G401.6 (cell line): ENCODE measurements at regions not wholly inside any gene's neighbourhood (a gene's known extent, or its start where the extent isn't known, plus 50 kb on each side); places are given as distances from the start of the nearest gene placed in this dataset.

Experiments
- FAIRE-seq: peaks from 2 replicates; lab custom pipeline; 2012; peaks lifted over from hg19 to GRCh38; lab: Jason Lieb, UNC

DNA sequence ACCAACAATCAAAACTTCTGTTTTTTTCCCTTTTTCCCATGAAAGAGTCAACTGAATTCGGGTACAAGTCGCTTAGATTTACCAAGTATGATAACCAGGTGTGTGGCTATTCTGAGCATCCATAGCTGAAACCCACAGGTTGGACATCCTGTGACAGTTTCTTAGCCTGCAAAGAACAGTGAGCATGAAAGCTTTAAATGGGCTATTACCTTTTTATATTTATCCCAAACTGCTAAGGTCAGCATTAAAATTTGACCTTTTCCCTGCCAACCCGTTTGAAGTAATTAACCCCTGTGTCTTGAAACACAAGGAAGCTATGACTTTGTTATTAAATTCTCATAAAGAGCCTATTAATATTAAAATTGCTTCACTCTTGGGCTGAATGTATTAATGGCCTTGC, 1065.0 kb upstream of the RBFOX1 start:
- no peak for FAIRE-seq

DNA sequence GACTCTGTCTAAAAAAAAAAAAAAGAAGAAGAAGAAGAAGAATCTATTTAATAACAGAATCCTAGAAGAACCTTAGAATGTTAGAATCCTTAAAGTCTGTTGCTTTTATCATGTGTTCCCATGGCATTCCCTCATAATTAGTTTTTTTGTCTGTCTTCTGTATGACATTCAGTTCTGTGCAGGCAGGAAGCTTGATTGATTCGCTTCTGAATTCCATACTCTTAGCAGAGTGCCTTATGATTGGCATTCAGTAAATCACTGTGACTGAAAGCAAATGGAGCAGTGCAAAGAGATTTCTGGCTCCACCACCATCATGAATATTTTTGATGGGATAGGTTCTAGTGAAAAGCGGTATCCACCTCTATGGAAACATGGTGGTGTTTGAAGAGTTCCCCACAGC, 1065.9 kb upstream of the RBFOX1 start:
- no peak for FAIRE-seq

DNA sequence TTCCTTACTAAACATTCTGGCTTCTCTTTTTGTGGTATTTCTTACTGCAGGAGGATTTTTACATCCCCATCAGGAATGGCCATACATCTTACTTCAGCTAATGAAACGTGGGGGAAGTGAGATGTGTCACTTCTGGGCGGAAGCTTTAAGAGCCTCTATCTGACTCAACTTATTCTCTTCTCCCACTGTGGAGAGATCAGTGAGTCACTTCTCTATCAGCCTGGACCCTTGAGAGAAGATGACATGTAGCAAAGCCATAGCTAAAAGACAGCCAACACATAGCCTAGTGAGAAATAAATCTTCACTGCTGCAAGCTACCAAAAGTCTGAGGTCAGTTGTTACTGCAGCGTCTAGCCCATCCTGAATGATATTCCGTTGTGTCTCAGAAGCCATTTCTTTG, 1066.7 kb upstream of the RBFOX1 start:
- FAIRE-seq: no peak

DNA sequence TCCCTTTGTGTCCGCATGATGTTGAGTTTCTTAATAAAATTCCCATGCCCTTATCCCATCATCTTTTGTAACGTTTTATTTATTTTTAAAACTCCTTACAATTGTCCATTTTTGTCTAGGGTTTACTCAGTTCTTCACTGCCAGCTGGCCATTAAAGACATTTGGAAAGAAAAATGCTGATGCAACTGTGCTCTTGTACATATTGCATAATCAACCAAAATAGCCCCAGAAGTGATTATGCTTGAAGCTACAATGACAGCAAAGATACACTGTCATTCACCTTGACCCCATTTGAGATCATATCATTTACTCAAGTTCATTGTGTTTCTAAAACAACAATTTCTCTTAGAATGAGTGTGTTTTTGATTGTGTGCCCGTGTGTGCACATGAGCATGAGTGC, 1074.6 kb upstream of the RBFOX1 start:
- FAIRE-seq: no peak

DNA sequence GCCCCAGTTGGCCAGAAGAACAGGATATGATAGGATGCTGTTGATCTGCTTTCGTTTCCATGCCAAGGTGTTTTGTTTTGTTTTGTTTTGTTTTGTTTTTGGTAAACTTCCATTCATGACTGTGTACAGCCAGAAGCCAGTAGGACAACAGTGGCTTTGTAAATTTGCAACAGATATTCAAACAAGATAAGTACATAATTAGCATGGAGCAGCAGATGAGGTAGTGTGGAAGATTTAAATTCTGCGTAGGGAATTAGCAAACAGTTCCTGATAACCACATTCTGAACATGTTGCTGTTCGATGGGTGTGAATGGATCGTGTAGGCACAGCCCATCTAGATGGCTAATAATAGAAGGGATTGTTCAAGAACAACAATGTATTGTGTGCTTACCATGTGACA, 1080.1 kb upstream of the RBFOX1 start:
- FAIRE-seq: no peak

DNA sequence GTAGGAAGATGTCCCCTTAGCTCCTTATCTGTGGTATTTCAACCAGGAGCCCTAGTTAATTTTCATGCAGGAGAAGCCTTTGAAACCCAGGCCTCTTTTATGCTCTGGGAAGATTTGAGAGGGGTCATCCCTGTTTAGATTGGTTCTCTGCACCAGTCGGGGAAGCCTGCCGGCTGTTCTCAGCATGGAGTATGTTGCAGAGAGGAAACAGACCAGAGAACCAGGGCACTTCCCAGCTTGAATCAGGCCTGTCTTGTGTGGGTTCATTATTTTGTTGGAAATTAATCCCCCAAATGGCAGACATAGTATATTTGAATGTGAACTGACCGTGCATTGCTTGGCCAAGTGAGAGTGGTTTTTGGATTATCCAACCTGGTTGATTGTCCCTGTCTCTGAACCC, 1082.1 kb upstream of the RBFOX1 start:
- FAIRE-seq: no peak

DNA sequence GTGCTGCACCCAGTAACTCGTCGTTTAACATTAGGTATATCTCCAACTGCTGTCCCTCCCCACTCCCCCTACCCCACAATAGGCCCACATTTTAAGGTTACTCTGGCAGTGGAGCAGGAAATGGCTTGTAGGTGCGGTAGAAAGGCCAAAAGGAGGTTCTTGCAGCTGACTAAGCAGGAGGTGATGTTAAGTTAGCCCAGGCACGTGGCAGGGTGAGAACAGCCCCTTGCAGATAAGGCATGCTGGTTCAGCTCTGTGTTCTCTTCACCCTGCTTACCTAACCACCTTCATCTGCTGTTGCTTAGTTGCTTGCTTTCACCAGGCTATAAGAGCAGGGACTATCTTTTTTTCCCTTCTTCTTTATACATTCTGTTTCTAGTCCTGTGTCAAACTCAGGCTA, 1082.8 kb upstream of the RBFOX1 start:
- FAIRE-seq: no peak

DNA sequence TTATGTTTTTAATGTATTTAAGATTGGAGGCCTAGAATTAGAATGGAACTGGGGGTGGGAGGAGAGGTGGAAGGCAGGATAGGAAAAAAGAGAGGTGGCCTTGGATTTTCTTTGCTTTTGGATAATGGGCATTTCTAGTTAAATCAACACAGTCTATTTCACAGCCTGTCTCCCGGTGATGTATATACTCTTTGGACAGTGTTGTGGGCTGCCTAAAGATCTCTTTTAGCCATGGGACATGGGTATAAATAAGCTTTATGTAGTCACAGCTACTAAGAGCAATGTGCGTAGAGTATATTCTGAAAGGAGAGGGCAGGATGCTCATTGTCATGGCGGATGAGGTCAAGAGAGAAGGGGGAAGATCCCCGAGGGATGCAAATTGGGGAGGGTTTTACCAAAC, 1084.4 kb upstream of the RBFOX1 start:
- FAIRE-seq: no peak

DNA sequence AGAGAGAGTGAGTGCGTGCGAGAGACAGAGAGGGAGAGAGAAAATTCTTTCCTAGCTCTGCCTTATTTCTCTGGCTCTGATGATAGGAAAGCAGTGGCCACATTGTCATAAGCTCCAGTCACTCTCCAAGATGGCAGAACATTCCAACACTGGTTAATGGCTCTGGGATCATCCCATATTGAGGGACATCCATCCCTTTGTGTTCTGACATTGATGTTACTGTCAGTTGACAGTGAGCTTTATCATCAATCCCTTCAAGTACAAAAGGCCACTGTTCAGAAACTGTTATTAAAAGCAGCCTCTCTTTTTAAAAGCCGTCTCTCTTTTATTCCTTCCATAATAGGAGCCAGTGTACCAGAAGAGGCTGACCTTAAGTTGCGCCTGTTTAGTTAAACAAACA, 1084.9 kb upstream of the RBFOX1 start:
- no peak for FAIRE-seq

DNA sequence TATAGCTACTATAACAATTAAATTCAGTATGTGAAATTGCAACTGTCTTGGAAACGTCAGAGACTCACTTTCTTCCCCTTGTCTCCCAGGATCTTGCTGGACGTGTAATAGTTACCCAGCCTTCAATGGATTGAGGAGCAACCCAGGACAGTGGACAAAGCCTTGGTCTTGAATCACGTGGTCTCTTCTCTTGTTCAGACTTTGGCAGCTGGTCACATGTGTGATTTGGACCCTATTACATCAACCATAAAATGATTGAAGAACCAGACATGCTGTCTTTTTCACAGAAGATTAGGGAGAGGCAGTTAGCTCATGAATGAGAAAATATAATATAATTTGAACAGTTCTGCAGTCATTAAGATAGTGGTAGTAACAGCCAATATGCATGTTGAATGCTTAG, 1085.5 kb upstream of the RBFOX1 start:
- no peak for FAIRE-seq

DNA sequence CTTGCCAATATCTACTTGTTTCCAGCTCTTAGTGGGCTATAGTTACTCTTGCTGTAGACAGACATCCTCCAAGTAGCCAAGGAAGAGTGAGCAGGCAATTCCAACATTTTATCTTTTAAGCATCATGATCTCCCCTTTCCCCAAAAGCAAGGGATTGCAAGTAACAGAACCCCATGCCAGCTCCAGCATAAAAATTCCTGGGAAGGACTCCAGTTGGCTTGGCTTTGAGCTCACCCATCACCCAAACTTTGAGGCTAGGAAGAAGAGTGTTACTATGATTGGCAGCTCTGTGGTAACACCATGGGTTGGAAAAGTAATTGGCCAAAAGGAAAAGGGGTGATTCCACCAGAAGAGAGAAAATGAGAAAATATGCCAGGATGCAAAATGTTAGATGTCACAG, 1086.4 kb upstream of the RBFOX1 start:
- no peak for FAIRE-seq

DNA sequence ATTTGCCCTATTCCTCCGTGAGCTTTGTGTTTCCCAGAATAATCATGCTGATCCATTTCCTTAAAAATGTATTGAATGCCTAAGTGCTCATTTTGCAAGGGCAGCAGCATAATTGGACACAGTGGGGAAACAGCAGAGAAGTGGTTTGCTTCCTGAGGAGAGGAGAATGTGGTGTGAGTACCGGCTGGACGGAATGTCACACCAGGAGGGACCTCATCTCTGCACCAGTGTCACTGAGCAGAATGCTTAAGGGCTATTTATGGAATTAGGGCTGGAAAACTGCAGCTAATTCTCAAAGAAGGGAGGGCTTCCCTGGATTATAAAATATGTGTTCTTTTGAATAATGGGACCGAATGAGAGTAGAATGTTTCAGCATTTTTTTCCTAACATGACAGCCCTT, 1100.6 kb upstream of the RBFOX1 start:
- FAIRE-seq: no peak

DNA sequence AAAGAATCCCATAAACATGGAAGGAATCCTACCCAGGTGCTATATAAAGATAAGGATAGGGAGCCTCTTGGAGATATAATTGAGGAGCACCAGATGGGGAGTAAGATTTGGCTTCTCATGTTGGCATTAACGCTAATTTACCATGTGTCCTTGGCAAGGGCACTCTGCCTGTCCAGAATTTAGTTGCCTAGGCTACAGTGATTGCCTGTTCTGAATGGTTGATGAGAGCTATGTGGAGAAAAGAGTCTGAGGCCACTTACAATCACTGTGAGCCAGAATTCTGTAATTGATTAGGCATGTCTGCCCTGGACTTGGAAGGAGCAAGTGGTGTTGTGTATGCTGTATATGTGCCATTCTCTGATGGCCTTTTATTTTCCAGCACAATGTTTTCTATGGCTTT, 1101.2 kb upstream of the RBFOX1 start:
- no peak for FAIRE-seq

DNA sequence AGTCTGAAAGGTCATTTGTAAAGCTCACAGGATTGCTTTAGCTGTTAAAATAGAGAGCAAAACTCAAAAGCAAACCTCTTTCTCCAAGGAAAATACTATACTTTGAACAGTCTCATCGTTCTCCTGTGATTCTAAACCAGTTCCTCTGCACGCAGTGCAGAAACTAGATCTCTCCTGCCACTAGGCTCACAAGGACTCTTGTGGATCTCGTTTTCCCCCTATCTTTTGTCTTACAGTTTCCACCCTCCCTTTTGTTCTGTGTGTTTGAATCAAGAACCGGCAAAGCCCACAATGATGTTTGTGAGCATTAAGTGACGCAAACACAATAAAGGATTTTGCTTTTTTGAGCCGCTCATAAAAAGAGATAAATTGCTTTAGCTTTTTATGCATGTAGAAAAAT, 1103.5 kb upstream of the RBFOX1 start:
- no peak for FAIRE-seq

DNA sequence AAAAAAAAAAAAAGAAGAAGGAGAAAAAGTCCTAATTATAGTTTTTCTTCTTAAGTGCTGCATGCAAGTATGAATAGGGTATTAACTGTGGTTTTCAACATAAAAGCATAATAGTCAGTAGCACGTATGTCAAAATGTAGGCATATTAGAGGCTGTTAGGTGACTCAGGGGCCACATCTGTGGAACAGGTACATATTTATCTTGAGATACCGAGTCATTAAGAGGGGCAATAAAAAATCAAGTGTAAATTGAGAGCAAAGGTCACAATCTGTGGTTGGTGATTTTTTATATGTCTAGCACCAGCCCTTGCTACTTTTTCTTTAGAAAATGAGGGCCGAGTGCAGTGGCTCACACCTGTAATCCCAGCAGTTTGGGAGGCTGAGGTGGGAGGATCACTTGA, 1113.8 kb upstream of the RBFOX1 start:
- FAIRE-seq: no peak

DNA sequence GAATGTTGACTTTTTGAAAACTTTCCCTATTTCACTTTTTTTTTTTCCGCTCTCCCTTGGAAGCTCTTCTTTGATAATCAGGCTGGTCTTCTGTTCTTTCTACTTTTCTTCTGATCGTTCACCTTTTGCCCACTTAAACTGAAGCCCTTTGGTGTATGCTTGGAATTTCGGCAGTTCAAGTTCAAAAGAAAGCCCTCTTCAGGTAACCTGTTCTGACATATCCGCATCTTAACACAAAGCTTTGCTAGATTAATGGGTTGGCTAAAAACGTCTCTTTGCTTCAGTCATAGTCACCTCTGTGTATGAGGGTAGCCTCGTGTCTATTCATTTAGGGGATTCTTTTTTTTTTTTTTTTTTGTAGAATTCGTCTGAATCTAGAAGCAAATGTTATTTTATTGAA, 1115.8 kb upstream of the RBFOX1 start:
- no peak for FAIRE-seq

DNA sequence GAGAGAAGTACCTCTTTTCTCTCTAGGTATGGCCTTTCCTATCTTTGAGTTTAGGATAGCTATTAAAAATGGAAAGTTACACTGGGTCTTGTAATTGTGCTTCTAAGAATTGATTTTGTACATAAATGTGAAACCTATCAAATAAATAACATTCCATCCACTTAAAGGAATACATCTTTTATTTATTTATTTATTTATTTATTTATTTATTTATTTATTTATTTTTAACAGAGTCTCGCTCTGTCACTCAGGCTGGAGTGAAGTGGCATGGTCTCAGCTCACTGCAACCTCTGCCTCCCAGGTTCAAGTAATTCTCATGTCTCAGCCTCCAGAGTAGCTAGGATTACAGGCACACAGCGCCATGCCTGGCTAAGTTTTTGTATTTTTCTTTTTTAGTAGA, 1114.0 kb upstream of the EEF2KMT start:
- no peak for FAIRE-seq

DNA sequence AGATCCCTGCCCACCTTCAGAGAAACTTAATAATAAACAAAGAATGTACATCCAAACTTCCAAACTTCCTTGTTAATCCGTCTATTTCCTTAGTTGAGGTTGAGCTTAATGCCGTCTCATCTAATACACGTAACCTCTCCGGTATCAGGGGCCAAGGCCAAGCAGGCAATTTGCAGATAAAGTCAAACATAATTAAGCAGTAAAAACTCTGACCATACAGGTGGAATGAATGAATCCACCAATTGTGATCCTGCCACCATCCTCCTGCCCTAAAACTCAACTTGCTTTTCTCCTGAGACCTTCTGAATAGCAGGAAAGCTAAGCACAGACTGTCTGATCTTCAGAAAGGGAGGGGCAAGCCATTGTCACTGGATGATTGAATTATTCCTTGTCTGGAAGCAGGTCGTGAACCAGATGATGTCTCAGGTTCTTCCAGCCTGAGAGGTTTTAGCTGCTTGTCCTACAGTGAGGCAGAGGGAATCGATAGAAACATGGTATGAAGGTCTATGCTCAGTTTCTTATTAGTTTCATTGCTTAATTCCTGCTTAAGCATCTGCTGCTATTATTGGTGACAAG, 1111.8 kb upstream of the EEF2KMT start:
- no peak for FAIRE-seq

DNA sequence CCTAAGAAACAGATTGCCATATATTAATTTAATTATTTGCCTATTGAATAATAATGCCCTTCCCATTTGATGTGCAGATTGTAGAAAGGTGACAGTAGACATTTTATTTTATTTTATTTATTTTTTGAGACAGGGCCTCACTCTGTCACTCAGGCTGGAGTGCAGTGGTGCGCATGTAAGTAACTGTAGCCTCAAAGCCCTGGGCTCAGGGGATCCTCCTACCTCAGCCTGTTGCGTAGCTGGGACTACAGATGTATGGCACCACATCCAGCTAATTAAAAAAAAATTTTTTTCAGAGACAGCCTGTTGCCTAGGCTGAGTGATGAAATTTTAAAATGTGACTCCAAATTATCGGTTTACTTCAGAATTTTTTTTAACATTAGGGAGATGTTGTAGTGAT, 1110.0 kb upstream of the EEF2KMT start:
- no peak for FAIRE-seq

DNA sequence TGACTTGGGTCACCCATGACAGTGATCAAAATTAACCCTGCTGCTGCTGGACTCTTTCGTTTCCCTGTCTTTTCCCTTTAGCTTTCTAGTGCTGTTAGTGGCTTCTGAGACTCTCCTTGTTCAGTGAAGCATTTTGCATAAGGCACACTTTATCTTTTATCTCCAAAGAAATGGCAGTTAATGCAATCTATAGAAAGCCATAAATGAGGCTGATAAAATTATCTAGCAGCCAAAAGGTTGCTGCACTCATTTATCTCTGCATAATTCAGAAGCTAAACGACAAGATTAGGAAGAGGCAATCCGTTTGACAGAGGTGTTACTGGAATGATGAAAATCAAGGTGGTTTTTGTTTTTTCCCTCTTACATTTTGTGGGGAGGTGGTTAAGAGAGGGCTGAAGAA, 1109.5 kb upstream of the EEF2KMT start:
- no peak for FAIRE-seq

DNA sequence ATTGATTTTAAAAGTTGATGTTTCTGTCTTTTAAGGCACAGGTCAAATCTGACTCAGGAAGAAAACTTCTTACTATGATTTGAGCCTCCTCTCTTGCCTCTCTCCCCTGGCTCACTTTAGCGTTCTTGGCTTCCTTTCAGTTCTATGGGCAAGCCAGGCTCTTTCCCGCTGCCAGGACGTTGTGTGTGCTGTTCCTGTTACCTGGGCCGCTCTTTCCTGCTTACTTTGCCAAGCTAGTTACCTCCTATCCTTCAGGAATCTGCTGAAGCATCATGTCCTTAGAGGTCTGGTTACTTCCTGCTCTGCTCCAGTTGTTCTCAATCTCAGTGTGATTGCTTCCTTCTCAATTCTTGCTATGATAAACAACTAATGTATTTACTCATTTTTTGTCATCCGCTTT, 1108.5 kb upstream of the EEF2KMT start:
- no peak for FAIRE-seq

DNA sequence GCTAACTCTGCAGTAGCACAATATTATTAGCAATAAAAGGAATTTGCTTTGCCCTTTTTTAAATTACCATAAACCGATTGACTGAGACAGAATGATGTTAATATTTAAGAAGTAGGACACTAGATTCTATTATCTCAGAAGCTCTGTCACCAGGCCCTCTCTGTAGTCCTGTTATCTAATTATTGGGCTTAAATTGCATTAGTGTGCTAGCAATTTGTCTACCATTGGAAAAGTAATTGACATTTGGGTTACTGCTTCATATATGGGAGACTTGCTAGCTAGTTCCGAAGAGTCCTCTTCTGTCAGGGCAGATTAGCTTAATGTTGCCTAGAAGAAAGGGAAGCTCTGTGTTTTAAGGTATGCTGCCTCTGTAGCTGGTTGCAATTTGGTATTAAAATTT, 1107.3 kb upstream of the EEF2KMT start:
- no peak for FAIRE-seq

DNA sequence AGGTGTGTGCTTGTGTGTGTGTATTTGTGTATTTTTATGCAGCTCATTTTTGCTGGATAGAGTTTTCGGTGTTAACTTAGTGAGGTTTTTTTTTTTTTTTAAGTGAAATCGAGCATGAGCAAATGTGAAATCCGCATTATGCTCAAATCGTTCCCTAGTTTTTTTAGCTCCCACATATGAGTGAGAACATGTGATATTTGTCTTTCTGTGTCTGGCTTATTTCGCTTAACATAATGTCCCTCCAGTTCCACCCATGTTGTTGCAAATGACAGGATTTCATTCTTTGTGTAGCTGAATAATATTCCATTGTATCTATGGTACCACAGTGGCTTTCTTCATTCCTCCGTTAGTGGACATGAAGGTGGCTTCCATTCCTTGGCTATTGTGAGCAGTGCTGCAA, 1103.3 kb upstream of the EEF2KMT start:
- no peak for FAIRE-seq

DNA sequence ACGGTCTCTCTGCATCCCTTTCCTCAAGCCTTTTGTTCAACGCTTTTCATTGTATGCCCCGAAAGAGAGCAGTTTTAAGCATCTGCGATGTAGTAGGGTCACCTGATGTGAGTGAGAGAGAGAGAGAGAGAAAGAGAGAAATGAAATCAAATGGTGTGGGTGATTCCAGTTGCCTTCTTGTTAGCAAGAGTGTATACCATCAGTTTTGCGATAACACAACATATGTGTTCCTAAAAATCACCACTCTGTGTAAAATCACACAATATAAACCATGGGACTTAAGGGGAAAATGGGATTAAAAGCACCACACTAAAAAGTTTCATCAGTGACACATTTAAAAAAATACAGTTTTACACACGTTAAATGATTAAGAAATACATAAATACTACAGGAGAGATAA, 1102.7 kb upstream of the EEF2KMT start:
- no peak for FAIRE-seq

DNA sequence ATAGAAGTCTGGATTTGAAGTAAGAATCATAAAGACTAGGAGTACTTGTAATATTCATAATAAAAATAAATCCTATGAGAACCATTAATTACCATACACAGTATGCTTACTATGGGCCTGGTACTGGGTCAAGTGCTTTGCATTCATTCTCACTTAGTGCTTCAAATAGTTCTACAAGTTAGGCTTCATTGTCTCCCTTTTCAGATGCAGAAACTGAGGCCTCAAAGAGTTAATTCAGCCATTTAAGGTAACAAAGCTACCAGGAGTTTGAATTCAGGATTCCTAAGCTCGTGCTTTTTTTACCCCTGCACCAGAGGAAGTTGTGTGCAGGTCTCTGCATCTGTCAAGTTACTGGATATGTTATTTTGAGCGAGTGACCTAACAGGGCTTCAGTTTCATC, 1098.4 kb upstream of the EEF2KMT start:
- FAIRE-seq: no peak
